ENCODE measurements at regions not wholly inside any gene's neighbourhood (a gene's known extent, or its start where the extent isn't known, plus 50 kb on each side); places are given as distances from the start of the nearest gene placed in this dataset.

DNA sequence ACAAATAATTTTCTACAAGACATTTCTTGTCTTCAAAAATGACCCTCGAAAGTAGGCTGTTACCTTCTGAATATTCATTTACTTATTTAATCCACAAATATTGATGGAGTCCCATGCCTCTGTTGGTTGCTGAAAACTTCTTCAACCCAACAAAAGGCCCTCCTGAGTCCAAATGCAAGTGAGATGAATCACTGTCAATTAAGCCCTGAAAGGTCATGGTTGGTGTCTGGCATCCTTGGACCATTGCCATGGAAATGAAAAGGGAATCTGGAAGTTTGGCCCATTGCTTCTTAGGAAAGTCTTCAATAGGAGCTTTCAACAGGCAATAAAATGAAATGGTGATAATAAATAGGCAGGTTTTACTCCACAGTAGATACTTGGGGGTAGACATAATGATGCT lies 364.7 kb upstream of the DYNLRB2 start:
- no peak overlapping the region for H3K4me3 Mint-ChIP-seq
- no peak overlapping the region for H3K27ac Mint-ChIP-seq
- peaks cover 4% of the 10 kb centered on the region for H3K9me3 Mint-ChIP-seq
- DNase-seq (ENCODE audit: low spot score in 2 of 2, unreplicated experiment in 2 of 2), result no peak
- no peaks in the 10 kb centered on the region for H3K36me3 Mint-ChIP-seq
- TF ChIP-seq, protein P1, sequence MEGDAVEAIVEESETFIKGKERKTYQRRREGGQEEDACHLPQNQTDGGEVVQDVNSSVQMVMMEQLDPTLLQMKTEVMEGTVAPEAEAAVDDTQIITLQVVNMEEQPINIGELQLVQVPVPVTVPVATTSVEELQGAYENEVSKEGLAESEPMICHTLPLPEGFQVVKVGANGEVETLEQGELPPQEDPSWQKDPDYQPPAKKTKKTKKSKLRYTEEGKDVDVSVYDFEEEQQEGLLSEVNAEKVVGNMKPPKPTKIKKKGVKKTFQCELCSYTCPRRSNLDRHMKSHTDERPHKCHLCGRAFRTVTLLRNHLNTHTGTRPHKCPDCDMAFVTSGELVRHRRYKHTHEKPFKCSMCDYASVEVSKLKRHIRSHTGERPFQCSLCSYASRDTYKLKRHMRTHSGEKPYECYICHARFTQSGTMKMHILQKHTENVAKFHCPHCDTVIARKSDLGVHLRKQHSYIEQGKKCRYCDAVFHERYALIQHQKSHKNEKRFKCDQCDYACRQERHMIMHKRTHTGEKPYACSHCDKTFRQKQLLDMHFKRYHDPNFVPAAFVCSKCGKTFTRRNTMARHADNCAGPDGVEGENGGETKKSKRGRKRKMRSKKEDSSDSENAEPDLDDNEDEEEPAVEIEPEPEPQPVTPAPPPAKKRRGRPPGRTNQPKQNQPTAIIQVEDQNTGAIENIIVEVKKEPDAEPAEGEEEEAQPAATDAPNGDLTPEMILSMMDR (IDR thresholded peaks at IDR 0.05; ENCODE audit: unreplicated experiment), result no peak
- peaks cover 13% of the 10 kb centered on the region for H3K27me3 Mint-ChIP-seq (ENCODE audit: low read depth)
- no peaks in the 10 kb centered on the region for H3K4me1 Mint-ChIP-seq

DNA sequence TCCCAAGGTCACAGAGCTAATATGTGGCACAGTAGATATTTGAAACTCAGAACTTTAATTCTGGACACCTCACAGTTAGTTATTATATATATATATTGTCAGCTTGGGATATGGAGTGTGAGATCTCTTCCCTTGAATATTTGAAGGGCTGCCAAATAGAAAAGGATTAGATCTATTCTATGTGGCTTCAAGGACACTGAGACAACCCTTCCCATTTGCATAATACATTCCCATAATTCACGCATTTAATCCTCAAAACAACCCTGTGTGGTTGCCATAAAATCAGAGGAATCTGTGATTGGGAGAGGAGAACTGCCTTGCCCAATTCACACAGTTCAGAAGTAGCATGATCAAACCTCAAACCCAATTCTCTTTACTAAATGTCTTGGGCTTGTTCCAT lies 365.8 kb upstream of the DYNLRB2 start:
- Mint-ChIP-seq H3K27me3 (ENCODE audit: low read depth) (peaks cover 15% of the 10 kb centered on the region), H3K4me1 (no peaks in the 10 kb centered on the region), H3K36me3 (no peaks in the 10 kb centered on the region), H3K4me3 (no peak overlapping the region), H3K9me3 (no peaks in the 10 kb centered on the region), H3K27ac (no peak overlapping the region)
- TF ChIP-seq, protein P1 (IDR thresholded peaks at IDR 0.05; ENCODE audit: unreplicated experiment), result no peak
- no peak for DNase-seq (ENCODE audit: low spot score in 2 of 2, unreplicated experiment in 2 of 2)

DNA sequence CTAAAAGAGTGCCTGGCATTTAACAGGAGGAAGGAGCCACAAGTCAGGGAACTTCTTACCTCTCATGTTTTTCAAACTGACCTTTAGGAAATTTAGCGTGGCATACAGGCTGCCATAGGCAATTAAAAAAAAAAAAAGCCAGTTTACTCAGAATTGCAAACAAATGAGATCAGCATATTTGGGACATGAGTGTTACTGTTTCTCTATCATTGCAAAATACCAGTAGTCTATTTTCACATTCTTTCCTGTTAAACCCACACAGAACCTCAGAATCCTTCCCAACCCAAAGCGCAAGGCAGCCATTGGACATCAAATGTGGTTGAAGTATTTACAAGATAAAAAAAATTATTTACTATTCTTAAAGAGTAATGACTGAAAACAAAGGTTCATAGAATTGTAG lies 366.4 kb upstream of the DYNLRB2 start:
- Mint-ChIP-seq H3K27ac (no peak overlapping the region), H3K4me3 (no peak overlapping the region), H3K27me3 (ENCODE audit: low read depth) (peaks cover 17% of the 10 kb centered on the region), H3K9me3 (no peaks in the 10 kb centered on the region), H3K36me3 (no peaks in the 10 kb centered on the region), H3K4me1 (no peaks in the 10 kb centered on the region)
- no peak for DNase-seq (ENCODE audit: low spot score in 2 of 2, unreplicated experiment in 2 of 2)
- TF ChIP-seq, protein P1 (IDR thresholded peaks at IDR 0.05; ENCODE audit: unreplicated experiment), result no peak

DNA sequence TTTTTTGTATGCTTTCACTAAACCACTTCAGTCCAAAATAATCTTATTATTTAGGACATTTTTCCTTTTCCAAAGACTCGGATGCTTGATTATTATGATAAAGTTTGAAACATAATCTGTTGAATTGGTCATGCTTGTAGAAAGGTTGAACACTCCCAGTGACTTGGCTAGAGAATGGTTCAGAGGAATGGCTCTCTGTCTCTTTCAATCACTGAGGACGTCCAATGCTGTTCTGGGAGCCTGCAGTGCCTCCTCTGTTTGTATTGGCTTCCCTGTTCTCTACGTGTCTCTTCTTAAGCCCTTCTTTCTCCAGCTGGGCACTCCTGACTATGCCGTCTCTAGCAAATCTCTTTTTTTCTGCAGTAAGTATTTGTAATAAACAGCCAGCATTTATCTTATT lies 369.0 kb upstream of the DYNLRB2 start:
- DNase-seq (ENCODE audit: low spot score in 2 of 2, unreplicated experiment in 2 of 2), result no peak
- Mint-ChIP-seq H3K4me3 (no peak overlapping the region), H3K36me3 (no peaks in the 10 kb centered on the region), H3K27ac (no peak overlapping the region), H3K27me3 (ENCODE audit: low read depth) (peaks cover 9% of the 10 kb centered on the region), H3K4me1 (no peaks in the 10 kb centered on the region), H3K9me3 (no peaks in the 10 kb centered on the region)
- TF ChIP-seq, protein P1 (IDR thresholded peaks at IDR 0.05; ENCODE audit: unreplicated experiment), result no peak

DNA sequence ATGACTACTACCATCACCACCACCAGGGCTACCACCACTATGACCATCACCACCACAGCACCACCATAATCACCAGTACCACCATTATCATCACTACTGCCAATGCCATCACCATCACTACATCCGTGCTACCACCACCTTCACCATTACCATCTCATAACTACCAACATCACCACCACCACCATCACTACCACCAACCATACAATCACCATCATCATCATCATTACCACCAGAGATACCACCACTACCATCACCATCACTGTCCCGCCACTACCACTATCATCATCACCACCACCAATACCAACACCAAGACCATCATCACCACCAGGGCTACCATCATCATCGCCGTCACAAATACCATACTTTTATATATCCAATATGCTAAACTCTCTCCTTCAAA lies 369.6 kb upstream of the DYNLRB2 start:
- TF ChIP-seq, protein P1 (IDR thresholded peaks at IDR 0.05; ENCODE audit: unreplicated experiment), result no peak
- peaks cover 9% of the 10 kb centered on the region for H3K27me3 Mint-ChIP-seq (ENCODE audit: low read depth)
- peaks cover under 1% of the 10 kb centered on the region for H3K9me3 Mint-ChIP-seq
- DNase-seq (ENCODE audit: low spot score in 2 of 2, unreplicated experiment in 2 of 2), result no peak
- no peak overlapping the region for H3K4me3 Mint-ChIP-seq
- no peak overlapping the region for H3K27ac Mint-ChIP-seq
- no peaks in the 10 kb centered on the region for H3K36me3 Mint-ChIP-seq
- no peaks in the 10 kb centered on the region for H3K4me1 Mint-ChIP-seq
